ENCODE measurements at regions not wholly inside any gene's neighbourhood (a gene's known extent, or its start where the extent isn't known, plus 50 kb on each side); places are given as distances from the start of the nearest gene placed in this dataset.

DNA sequence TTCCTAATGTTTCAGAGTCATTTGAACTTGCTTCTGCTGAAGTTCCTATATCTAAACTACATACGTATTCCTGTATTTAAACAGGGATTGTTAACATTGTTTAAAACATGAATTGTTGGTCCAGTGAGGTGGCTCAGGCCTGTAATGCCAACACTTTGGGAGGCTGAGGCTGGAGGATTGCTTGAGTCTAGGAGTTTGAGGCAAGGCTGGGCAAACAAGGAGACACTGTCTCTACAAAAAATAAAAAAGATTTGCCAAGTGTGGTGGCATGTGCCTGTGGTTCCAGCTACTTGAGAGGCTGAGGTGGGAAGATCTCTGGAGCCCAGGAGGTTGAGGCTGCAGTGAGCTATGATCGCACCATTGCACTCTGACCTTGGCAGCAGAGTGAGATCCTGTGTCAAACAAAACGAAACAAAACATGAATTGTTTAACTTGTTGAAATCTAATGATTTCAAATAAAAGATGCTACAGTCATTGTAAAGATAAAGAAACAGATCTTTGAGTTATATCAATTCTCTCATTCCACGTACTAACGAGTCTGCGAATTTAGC lies 809.4 kb downstream of the TYW1 start:
- Histone ChIP-seq H2AFZ (ENCODE audit: low read depth, low read length) (no peak overlapping the region), H3K27me3 (ENCODE audit: insufficient read depth, low read length, poor library complexity) (no peaks in the 10 kb centered on the region), H3K27ac (ENCODE audit: low read length) (no peak overlapping the region), H3K9ac (ENCODE audit: low read depth, low read length) (no peak overlapping the region), H3K79me2 (ENCODE audit: insufficient read depth, low read length) (no peaks in the 10 kb centered on the region), H3K4me3 (ENCODE audit: low read depth in 1 of 2, low read length in 2 of 2) (no peak overlapping the region), H3K4me1 (ENCODE audit: insufficient read depth, low read length) (no peaks in the 10 kb centered on the region), H3K9me3 (ENCODE audit: insufficient read depth, low read length, severe bottlenecking) (no peaks in the 10 kb centered on the region), H4K20me1 (ENCODE audit: insufficient read depth, low read length) (no peaks in the 10 kb centered on the region), H3K4me2 (ENCODE audit: insufficient read depth, low read length) (no peak overlapping the region), H3K36me3 (ENCODE audit: insufficient read depth, low read length) (no peaks in the 10 kb centered on the region)
- TF ChIP-seq, protein P1, sequence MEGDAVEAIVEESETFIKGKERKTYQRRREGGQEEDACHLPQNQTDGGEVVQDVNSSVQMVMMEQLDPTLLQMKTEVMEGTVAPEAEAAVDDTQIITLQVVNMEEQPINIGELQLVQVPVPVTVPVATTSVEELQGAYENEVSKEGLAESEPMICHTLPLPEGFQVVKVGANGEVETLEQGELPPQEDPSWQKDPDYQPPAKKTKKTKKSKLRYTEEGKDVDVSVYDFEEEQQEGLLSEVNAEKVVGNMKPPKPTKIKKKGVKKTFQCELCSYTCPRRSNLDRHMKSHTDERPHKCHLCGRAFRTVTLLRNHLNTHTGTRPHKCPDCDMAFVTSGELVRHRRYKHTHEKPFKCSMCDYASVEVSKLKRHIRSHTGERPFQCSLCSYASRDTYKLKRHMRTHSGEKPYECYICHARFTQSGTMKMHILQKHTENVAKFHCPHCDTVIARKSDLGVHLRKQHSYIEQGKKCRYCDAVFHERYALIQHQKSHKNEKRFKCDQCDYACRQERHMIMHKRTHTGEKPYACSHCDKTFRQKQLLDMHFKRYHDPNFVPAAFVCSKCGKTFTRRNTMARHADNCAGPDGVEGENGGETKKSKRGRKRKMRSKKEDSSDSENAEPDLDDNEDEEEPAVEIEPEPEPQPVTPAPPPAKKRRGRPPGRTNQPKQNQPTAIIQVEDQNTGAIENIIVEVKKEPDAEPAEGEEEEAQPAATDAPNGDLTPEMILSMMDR (IDR thresholded peaks at IDR 0.05; ENCODE audit: borderline replicate concordance, extremely low read depth, low read length, poor library complexity, severe bottlenecking), result no peak
- TF ChIP-seq EZH2 (IDR thresholded peaks at IDR 0.05; ENCODE audit: borderline replicate concordance, low read depth, low read length, severe bottlenecking), result no peak
- DNase-seq, result no peak
- no peak for ATAC-seq (ENCODE audit: insufficient read depth, low read depth)

DNA sequence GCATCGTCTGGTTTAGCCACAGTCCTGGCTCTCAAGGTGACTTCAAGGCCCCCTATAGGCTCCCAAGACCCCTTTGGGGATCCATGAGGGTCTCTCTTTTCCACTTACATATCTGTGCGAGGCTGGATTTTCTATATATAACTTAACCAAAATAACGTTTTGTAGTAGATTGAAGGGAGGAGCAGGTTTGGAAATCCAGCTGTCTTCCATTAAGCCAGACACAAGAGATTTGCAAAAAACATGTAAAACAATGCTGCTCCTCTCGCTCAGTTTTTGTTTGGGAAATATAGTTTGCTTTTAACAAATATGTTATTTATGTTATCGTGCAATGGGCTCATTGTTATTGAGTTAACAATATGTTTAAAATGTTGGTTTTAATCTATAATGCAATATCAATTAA lies 811.2 kb downstream of the TYW1 start:
- Histone ChIP-seq H3K27me3 (ENCODE audit: insufficient read depth, low read length, poor library complexity) (no peaks in the 10 kb centered on the region), H2AFZ (ENCODE audit: low read depth, low read length) (no peak overlapping the region), H3K9me3 (ENCODE audit: insufficient read depth, low read length, severe bottlenecking) (no peaks in the 10 kb centered on the region), H3K79me2 (ENCODE audit: insufficient read depth, low read length) (no peaks in the 10 kb centered on the region), H3K4me2 (ENCODE audit: insufficient read depth, low read length) (no peak overlapping the region), H3K36me3 (ENCODE audit: insufficient read depth, low read length) (no peaks in the 10 kb centered on the region), H3K27ac (ENCODE audit: low read length) (no peak overlapping the region), H4K20me1 (ENCODE audit: insufficient read depth, low read length) (no peaks in the 10 kb centered on the region), H3K9ac (ENCODE audit: low read depth, low read length) (no peak overlapping the region), H3K4me3 (ENCODE audit: low read depth in 1 of 2, low read length in 2 of 2) (no peak overlapping the region), H3K4me1 (ENCODE audit: insufficient read depth, low read length) (no peaks in the 10 kb centered on the region)
- TF ChIP-seq, protein P1 (IDR thresholded peaks at IDR 0.05; ENCODE audit: borderline replicate concordance, extremely low read depth, low read length, poor library complexity, severe bottlenecking), result no peak
- ATAC-seq (ENCODE audit: insufficient read depth, low read depth) (no peak), DNase-seq (no peak)

DNA sequence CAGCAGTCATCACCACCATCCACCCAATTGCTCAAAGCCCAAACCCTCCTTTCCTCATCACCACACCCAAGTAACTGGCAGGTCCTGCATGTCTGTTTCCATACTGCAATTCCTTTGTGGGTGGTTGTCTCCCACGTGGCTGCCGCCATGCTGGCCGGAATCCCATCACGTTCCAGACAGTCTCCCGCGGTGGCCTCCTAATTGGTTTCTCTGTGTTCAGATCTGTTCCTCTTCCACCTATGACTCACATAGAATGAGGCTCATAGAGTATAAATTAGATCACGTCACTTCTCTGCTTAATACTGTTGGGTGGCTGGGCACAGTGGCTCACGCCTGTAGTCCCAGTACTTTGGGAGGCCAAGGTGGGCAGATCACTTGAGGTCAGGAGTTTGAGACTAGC lies 813.0 kb downstream of the TYW1 start:
- no peak overlapping the region for H3K4me3 ChIP-seq (ENCODE audit: low read depth in 1 of 2, low read length in 2 of 2)
- H3K4me2 ChIP-seq (ENCODE audit: insufficient read depth, low read length), result no peak overlapping the region
- H3K36me3 ChIP-seq (ENCODE audit: insufficient read depth, low read length), result no peaks in the 10 kb centered on the region
- H3K79me2 ChIP-seq (ENCODE audit: insufficient read depth, low read length), result no peaks in the 10 kb centered on the region
- H3K4me1 ChIP-seq (ENCODE audit: insufficient read depth, low read length), result no peaks in the 10 kb centered on the region
- no peaks in the 10 kb centered on the region for H3K27me3 ChIP-seq (ENCODE audit: insufficient read depth, low read length, poor library complexity)
- no peak overlapping the region for H3K27ac ChIP-seq (ENCODE audit: low read length)
- no peaks in the 10 kb centered on the region for H4K20me1 ChIP-seq (ENCODE audit: insufficient read depth, low read length)
- ATAC-seq (ENCODE audit: insufficient read depth, low read depth), result no peak
- TF ChIP-seq, protein P1 (IDR thresholded peaks at IDR 0.05; ENCODE audit: borderline replicate concordance, extremely low read depth, low read length, poor library complexity, severe bottlenecking), result no peak
- TF ChIP-seq EZH2 (IDR thresholded peaks at IDR 0.05; ENCODE audit: borderline replicate concordance, low read depth, low read length, severe bottlenecking), result no peak
- no peak overlapping the region for H2AFZ ChIP-seq (ENCODE audit: low read depth, low read length)
- no peak overlapping the region for H3K9ac ChIP-seq (ENCODE audit: low read depth, low read length)
- no peak for DNase-seq
- H3K9me3 ChIP-seq (ENCODE audit: insufficient read depth, low read length, severe bottlenecking), result no peaks in the 10 kb centered on the region

Measured in DND-41 (cell line).